HepG2 (cell line): ENCODE measurements at regions not wholly inside any gene's neighbourhood (a gene's known extent, or its start where the extent isn't known, plus 50 kb on each side); places are given as distances from the start of the nearest gene placed in this dataset.

ENCODE experiments used
- ATAC-seq: fragments of 200-7000 bp; cut with Tn5 transposase; 3 replicates; pipeline ENCODE4 v1.9.1; 2020; ENCODE audit warnings: mild to moderate bottlenecking, moderate library complexity
- BruUV-seq: library from RNA; stranded (reverse); fragments of 400-500 nt; replicated peaks from 2 replicates; lab custom pipeline; 2021; lab: Mats Ljungman, UMichigan
- CTCF ChIA-PET: fragments of 300-600 bp; formaldehyde crosslinking; extraction: SDS; loops from one replicate; lab custom pipeline; 2021; ENCODE audit warnings: low total read pairs, inconsistent platforms, low intra/inter-chr PET ratio; lab: Yijun Ruan, JAX
- POLR2A ChIA-PET: fragments of 350-600 bp; sonication (Branson Sonifier 250); formaldehyde crosslinking; loops from one replicate; lab custom pipeline; 2020; ENCODE audit warnings: antibody characterized with exemption, inconsistent platforms; lab: Yijun Ruan, JAX
- DNase-seq: peaks from one replicate; pipeline ENCODE4 v3.0.0-alpha.2; 2015; ENCODE audit warnings: low spot score
- FAIRE-seq: peaks from 3 replicates; lab custom pipeline; 2011; peaks lifted over from hg19 to GRCh38; lab: Jason Lieb, UNC
- H2AFZ ChIP-seq: one replicate; pipeline ENCODE4 v1.6.1; 2011; ENCODE audit warnings: low read length, inconsistent platforms
- H3K27ac ChIP-seq: fragments of 300-600 bp; 3 replicates; pipeline ENCODE4 v1.8.0; 2011; ENCODE audit warnings: mixed run types, mild to moderate bottlenecking, mixed read lengths, low read length, inconsistent platforms; ENCODE audit not compliant: insufficient read depth; ENCODE audit errors: extremely low read length
- H3K27me3 ChIP-seq, 2 experiments: fragments of 200-600 bp in 1 of 2; 2 replicates in 1 of 2; 3 replicates in 1 of 2; pipeline versions ENCODE4 v1.6.0 to v1.8.0; 2011; ENCODE audit warnings: low read length in 2 of 2, mild to moderate bottlenecking in 2 of 2, moderate library complexity in 2 of 2, inconsistent platforms in 1 of 2; ENCODE audit not compliant: insufficient read depth in 2 of 2, control insufficient read depth in 1 of 2
- H3K36me3 ChIP-seq, 2 experiments: fragments of 200-600 bp in 1 of 2; replicated peaks in 1 of 2; 2 replicates in 1 of 2; 3 replicates in 1 of 2; pipeline versions ENCODE4 v1.5.1 to v1.8.0; 2011; ENCODE audit warnings: low read length in 2 of 2, inconsistent platforms in 1 of 2; ENCODE audit not compliant: insufficient read depth in 2 of 2, control insufficient read depth in 1 of 2
- H3K4me1 ChIP-seq: 2 replicates; pipeline ENCODE4 v1.5.1; 2012; ENCODE audit warnings: low read length, inconsistent platforms; ENCODE audit not compliant: insufficient read depth
- H3K4me2 ChIP-seq: 2 replicates; pipeline ENCODE4 v1.6.0; 2011; ENCODE audit warnings: low read depth, low read length, inconsistent platforms
- H3K4me3 ChIP-seq, 3 experiments: fragments of 200-600 bp in 1 of 3; sonication (generic), shearing (Covaris generic) in 1 of 3; replicated peaks in 1 of 3; 2 replicates each; pipeline ENCODE4 v1.5.1; 2011 to 2016; ENCODE audit warnings: low read length in 3 of 3, inconsistent platforms in 2 of 3, low read depth in 2 of 3, mild to moderate bottlenecking in 2 of 3, control low read depth in 1 of 3, mixed read lengths in 1 of 3; ENCODE audit not compliant: insufficient read depth in 1 of 3
- H3K79me2 ChIP-seq: one replicate; pipeline ENCODE4 v1.6.1; 2011; ENCODE audit warnings: low read length, inconsistent platforms; ENCODE audit not compliant: insufficient read depth
- H3K9ac ChIP-seq: 2 replicates; pipeline ENCODE4 v1.6.0; 2011; ENCODE audit warnings: mild to moderate bottlenecking, low read depth, low read length, inconsistent platforms; ENCODE audit not compliant: insufficient read depth
- H3K9me3 ChIP-seq: 2 replicates; pipeline ENCODE4 v1.5.1; 2012; ENCODE audit warnings: mild to moderate bottlenecking, low read length
- H4K20me1 ChIP-seq: 2 replicates; pipeline ENCODE4 v1.6.0; 2011; ENCODE audit warnings: inconsistent platforms, mild to moderate bottlenecking, low read length, moderate library complexity; ENCODE audit not compliant: insufficient read depth
- ATF7 ChIP-seq, 2 experiments: fragments of 450-650 bp in 1 of 2; sonication (generic) in 1 of 2; formaldehyde crosslinking in 1 of 2; IDR thresholded peaks; 2 replicates each; pipeline versions ENCODE4 v1.4.0 to v1.6.1; 2016 to 2020; ENCODE audit warnings: antibody characterized with exemption in 1 of 2, mild to moderate bottlenecking in 1 of 2, missing genetic modification reagents in 1 of 2
- CSRNP2 ChIP-seq: sonication (generic); formaldehyde crosslinking; conservative IDR thresholded peaks from 2 replicates; pipeline ENCODE4 v1.8.0; 2022; ENCODE audit warnings: low read depth, missing genetic modification reagents
- NR3C1 ChIP-seq: sonication (generic); formaldehyde crosslinking; IDR thresholded peaks from 2 replicates; pipeline ENCODE4 v1.4.0; 2020; ENCODE audit warnings: missing genetic modification reagents
- PATZ1 ChIP-seq: sonication (generic); formaldehyde crosslinking; IDR thresholded peaks from 2 replicates; pipeline ENCODE4 v1.4.0; 2020; ENCODE audit warnings: missing genetic modification reagents
- TIGD3 ChIP-seq: sonication (generic); formaldehyde crosslinking; IDR thresholded peaks from 2 replicates; pipeline ENCODE4 v1.5.1; 2020; ENCODE audit warnings: mild to moderate bottlenecking, missing genetic modification reagents, borderline replicate concordance
- ZGPAT ChIP-seq: IDR thresholded peaks from 2 replicates; pipeline ENCODE4 v1.6.1; 2016; ENCODE audit warnings: mild to moderate bottlenecking
- ZNF878 ChIP-seq: sonication (generic); formaldehyde crosslinking; IDR thresholded peaks from 2 replicates; pipeline ENCODE4 v1.8.1; 2023; ENCODE audit warnings: mild to moderate bottlenecking, missing genetic modification reagents, moderate library complexity
- WGBS: methylation state at CpG from one replicate; pipeline ENCODE4 v1.1.6; 2017; ENCODE audit warnings: low lambda C conversion rate; 5-methylcytosine and 5-hydroxymethylcytosine counted together
- in situ Hi-C: cut with HindIII; loops from 2 replicates; pipeline ENCODE4 v1.10.0; 2017; ENCODE audit warnings: low pct_unique_long_range_greater_than_20kb; ENCODE audit not compliant: extremely low pct_ligation_motif_present
- intact Hi-C: fragments of 100-400 bp; cut with micrococcal nuclease; formaldehyde crosslinking; loops from one replicate; pipeline ENCODE4 v1.10.0; 2022; ENCODE audit not compliant: unreplicated experiment

- no peak overlapping the region for H2AFZ ChIP-seq
- H3K9ac ChIP-seq: no peak overlapping the region
- H3K27ac ChIP-seq: no peak overlapping the region
- no peak overlapping the region for H3K4me2 ChIP-seq
- H3K36me3 ChIP-seq: no peaks in the 10 kb centered on the region
- POLR2A ChIA-PET: no interaction called here
- H3K4me3 ChIP-seq: no peak overlapping the region
- no peak for TF ChIP-seq ZNF878 (CRISPR knock-in tag)
- TF ChIP-seq ATF7 (IDR thresholded peaks at IDR 0.05): peak; percentile 59
- TF ChIP-seq ATF7 (CRISPR knock-in tag; IDR thresholded peaks at IDR 0.05): no peak
- H4K20me1 ChIP-seq: no peaks in the 10 kb centered on the region
- H3K4me1 ChIP-seq: no peaks in the 10 kb centered on the region
- 50% methylated on average over 2 of the region's 2 CpGs for WGBS
- ATAC-seq (no peak), FAIRE-seq (no peak), DNase-seq (no peak)
- intact Hi-C loops (no loop called here), in situ Hi-C loops (no loop called here)
- H3K79me2 ChIP-seq: no peaks in the 10 kb centered on the region
- BruUV-seq: no TSS peak
- no peaks in the 10 kb centered on the region for H3K27me3 ChIP-seq
- CTCF ChIA-PET: no interaction called here
- no peaks in the 10 kb centered on the region for H3K9me3 ChIP-seq
Observed at GRCh38 chr10:35890676-35891495, 248.8 kb upstream of the FZD8 start.

GRCh38 chr10:35889971-35890675 lies 248.0 kb upstream of the FZD8 start:
- BruUV-seq: no TSS peak
- Histone ChIP-seq H3K4me2 (no peak overlapping the region), H2AFZ (no peak overlapping the region), H3K36me3 (no peaks in the 10 kb centered on the region), H3K9me3 (no peaks in the 10 kb centered on the region), H3K27me3 (no peaks in the 10 kb centered on the region), H3K9ac (no peak overlapping the region), H3K27ac (no peak overlapping the region), H3K79me2 (no peaks in the 10 kb centered on the region), H3K4me1 (no peaks in the 10 kb centered on the region), H3K4me3 (no peak overlapping the region), H4K20me1 (no peaks in the 10 kb centered on the region)
- ChIA-PET POLR2A (no interaction called here), CTCF (no interaction called here)
- no peak for ATAC-seq
- intact Hi-C loops: no loop called here
- WGBS: 57% methylated on average over 14 of the region's 14 CpGs
- DNase-seq: no peak
- in situ Hi-C loops: no loop called here
- no peak for FAIRE-seq
- TF ChIP-seq TIGD3 (CRISPR knock-in tag) (no peak), ZGPAT (CRISPR knock-in tag) (no peak), CSRNP2 (CRISPR knock-in tag) (no peak), NR3C1 (CRISPR knock-in tag) (no peak), PATZ1 (CRISPR knock-in tag) (no peak)
